K562 (cell line): ENCODE measurements at regions not wholly inside any gene's neighbourhood (a gene's known extent, or its start where the extent isn't known, plus 50 kb on each side); places are given as distances from the start of the nearest gene placed in this dataset.

Source experiments
- ATAC-seq: fragments of 200-7000 bp; cut with Tn5 transposase; 3 replicates; pipeline ENCODE4 v1.9.1; 2020; ENCODE audit warnings: moderate library complexity
- BruUV-seq: library from RNA; stranded (reverse); fragments of 400-500 nt; replicated peaks from 2 replicates; lab custom pipeline; 2021; lab: Mats Ljungman, UMichigan
- CTCF ChIA-PET: fragments of 300-600 bp; formaldehyde crosslinking; extraction: SDS; loops from one replicate; lab custom pipeline; 2021; ENCODE audit warnings: low intra/inter-chr PET ratio; lab: Yijun Ruan, JAX
- POLR2A ChIA-PET: fragments of 300-600, 350-650 bp; sonication (Branson Sonifier 250); formaldehyde crosslinking; extraction: SDS; loops from one replicate; lab custom pipeline; 2021; ENCODE audit warnings: antibody characterized with exemption, inconsistent platforms; lab: Yijun Ruan, JAX
- DNase-seq, 4 experiments: peaks; one replicate each; pipeline versions ENCODE4 v3.0.0 to v3.0.0-alpha.2; 2011 to 2018; ENCODE audit warnings: low spot score in 3 of 4, mixed read lengths in 3 of 4; ENCODE audit errors: extremely low read depth in 1 of 4
- FAIRE-seq: peaks from 2 replicates; lab custom pipeline; 2011; peaks lifted over from hg19 to GRCh38; lab: Jason Lieb, UNC
- H2AFZ ChIP-seq: 2 replicates; pipeline ENCODE4 v1.6.0; 2011; ENCODE audit warnings: low read depth, low read length, control low read depth, inconsistent platforms
- H3K27ac ChIP-seq: fragments of 200-600 bp; 3 replicates; pipeline ENCODE4 v1.8.0; 2011; ENCODE audit warnings: low read depth, mild to moderate bottlenecking, control low read depth, inconsistent platforms, low read length, moderate library complexity, mixed read lengths; ENCODE audit errors: extremely low read depth
- H3K27me3 ChIP-seq, 2 experiments: fragments of 300-600 bp in 1 of 2; 2 replicates in 1 of 2; 3 replicates in 1 of 2; pipeline versions ENCODE4 v1.6.0 to v1.8.0; 2011; ENCODE audit warnings: inconsistent platforms in 2 of 2, low read length in 2 of 2, mild to moderate bottlenecking in 1 of 2, mixed read lengths in 1 of 2, moderate library complexity in 1 of 2; ENCODE audit not compliant: control insufficient read depth in 2 of 2, insufficient read depth in 2 of 2
- H3K36me3 ChIP-seq: fragments of 300-600 bp; 3 replicates; pipeline ENCODE4 v1.8.0; 2011; ENCODE audit warnings: mild to moderate bottlenecking, low read length, inconsistent platforms; ENCODE audit not compliant: control insufficient read depth, insufficient read depth
- H3K4me1 ChIP-seq, 2 experiments: fragments of 200-600 bp in 1 of 2; replicated peaks in 1 of 2; 2 replicates in 1 of 2; 3 replicates in 1 of 2; pipeline versions ENCODE4 v1.5.1 to v1.8.0; 2011; ENCODE audit warnings: inconsistent platforms in 2 of 2, low read length in 2 of 2, mild to moderate bottlenecking in 1 of 2, mixed read lengths in 1 of 2, moderate library complexity in 1 of 2; ENCODE audit not compliant: control insufficient read depth in 2 of 2, insufficient read depth in 2 of 2
- H3K4me2 ChIP-seq: 2 replicates; pipeline ENCODE4 v1.6.1; 2011; ENCODE audit warnings: low read length, control low read depth, inconsistent platforms, mixed read lengths; ENCODE audit not compliant: insufficient read depth
- H3K4me3 ChIP-seq: fragments of 200-600 bp; sonication (generic), shearing (Covaris generic); 2 replicates; pipeline ENCODE4 v1.5.1; 2016; ENCODE audit warnings: control low read depth, inconsistent platforms
- H3K79me2 ChIP-seq: fragments of 200-600 bp; 3 replicates; pipeline ENCODE4 v1.8.0; 2011; ENCODE audit warnings: low read length, inconsistent platforms; ENCODE audit not compliant: control insufficient read depth, insufficient read depth
- H3K9ac ChIP-seq, 2 experiments: 2 replicates each; pipeline versions ENCODE4 v1.6.0 to v1.6.1; 2011; ENCODE audit warnings: low read depth in 2 of 2, low read length in 2 of 2, control low read depth in 1 of 2, inconsistent platforms in 1 of 2, mild to moderate bottlenecking in 1 of 2, mixed read lengths in 1 of 2; ENCODE audit not compliant: insufficient read depth in 1 of 2
- H3K9me1 ChIP-seq: one replicate; pipeline ENCODE4 v1.6.0; 2011; ENCODE audit warnings: inconsistent platforms, mild to moderate bottlenecking, low read length, moderate library complexity; ENCODE audit not compliant: control insufficient read depth, insufficient read depth
- H3K9me3 ChIP-seq: replicated peaks from 2 replicates; pipeline ENCODE4 v1.5.1; 2011; ENCODE audit warnings: low read depth, low read length, inconsistent platforms; ENCODE audit not compliant: control insufficient read depth, insufficient read depth
- H4K20me1 ChIP-seq: replicated peaks from 2 replicates; pipeline ENCODE4 v1.6.1; 2011; ENCODE audit warnings: low read length, inconsistent platforms, mixed read lengths; ENCODE audit not compliant: control insufficient read depth, insufficient read depth
- BRF1 ChIP-seq: IDR thresholded peaks from 3 replicates; pipeline ENCODE4 v1.6.1; 2011; ENCODE audit warnings: borderline replicate concordance, mild to moderate bottlenecking; ENCODE audit not compliant: insufficient read length; ENCODE audit errors: extremely low read depth
- HMGN3 ChIP-seq: IDR thresholded peaks from 2 replicates; pipeline ENCODE4 v1.6.1; 2011; ENCODE audit warnings: borderline replicate concordance, low read depth, mild to moderate bottlenecking, mixed read lengths, low read length; ENCODE audit not compliant: insufficient read length; ENCODE audit errors: extremely low read depth
- IFI16 ChIP-seq: fragments of 250-450 bp; sonication (Bioruptor Pico); IDR thresholded peaks from 2 replicates; pipeline ENCODE4 v2.1.2; 2022; ENCODE audit warnings: mild to moderate bottlenecking, inconsistent platforms
- NFRKB ChIP-seq: fragments of 450-650 bp; IDR thresholded peaks from 2 replicates; pipeline ENCODE4 v1.6.1; 2016; ENCODE audit warnings: low read depth
- NR2C2 ChIP-seq, 2 experiments: fragments of 200-800 bp in 1 of 2; sonication (Bioruptor generic) in 1 of 2; sonication (generic) in 1 of 2; formaldehyde crosslinking in 1 of 2; IDR thresholded peaks; 2 replicates each; pipeline versions ENCODE4 v1.6.1 to v1.8.0; 2016 to 2022; ENCODE audit warnings: mild to moderate bottlenecking in 1 of 2, missing compliant biosample characterization in 1 of 2, missing genetic modification characterization in 1 of 2, missing genetic modification reagents in 1 of 2
- PHB2 ChIP-seq: fragments of 450-650 bp; IDR thresholded peaks from 2 replicates; pipeline ENCODE4 v1.6.1; 2017; ENCODE audit warnings: low read depth
- RBM15 ChIP-seq: fragments of 200-400 bp; formaldehyde crosslinking; IDR thresholded peaks from 2 replicates; pipeline ENCODE4 v1.6.1; 2018; ENCODE audit warnings: mild to moderate bottlenecking, low read length, moderate library complexity; ENCODE audit not compliant: insufficient read depth
- SMARCB1 ChIP-seq: IDR thresholded peaks from 2 replicates; pipeline ENCODE4 v1.6.1; 2011; ENCODE audit warnings: improper control_type of control experiment, low read depth; ENCODE audit not compliant: insufficient read length
- TBP ChIP-seq: optimal IDR thresholded peaks from 2 replicates; pipeline ENCODE3; 2011; ENCODE audit warnings: low read depth, low read length, improper control_type of control experiment
- ZFP30 ChIP-seq: fragments of 250-450 bp; sonication (Bioruptor Pico); IDR thresholded peaks from 2 replicates; pipeline ENCODE4 v1.8.0; 2022; ENCODE audit warnings: moderate library complexity, mild to moderate bottlenecking, inconsistent platforms, borderline replicate concordance
- ZFP36 ChIP-seq: fragments of 150-350 bp; IDR thresholded peaks from 2 replicates; pipeline ENCODE4 v1.6.1; 2018; ENCODE audit warnings: low read length, low read depth; ENCODE audit not compliant: partially characterized antibody
- ZFPM2 ChIP-seq: fragments of 250-450 bp; sonication (Bioruptor Pico); IDR thresholded peaks from 2 replicates; pipeline ENCODE4 v1.5.1; 2022; ENCODE audit warnings: mild to moderate bottlenecking
- ZNF146 ChIP-seq: IDR thresholded peaks from one replicate; pipeline ENCODE4 v1.6.1; 2018; ENCODE audit warnings: missing compliant biosample characterization; ENCODE audit not compliant: unreplicated experiment
- ZNF23 ChIP-seq: fragments of 250-450 bp; sonication (Bioruptor Pico); IDR thresholded peaks from 2 replicates; pipeline ENCODE4 v1.4.0; 2020; ENCODE audit warnings: mild to moderate bottlenecking
- ZNF696 ChIP-seq: fragments of 250-450 bp; sonication (Bioruptor Pico); conservative IDR thresholded peaks from 2 replicates; pipeline ENCODE4 v1.4.0; 2020; ENCODE audit warnings: mild to moderate bottlenecking, moderate library complexity
- ZNF764 ChIP-seq: fragments of 250-450 bp; sonication (Bioruptor Pico); IDR thresholded peaks from 2 replicates; pipeline ENCODE4 v1.4.0; 2020; ENCODE audit warnings: low read depth, mild to moderate bottlenecking, moderate library complexity
- whole genome bisulfite sequencing: fragments of 100-300 bp; shearing (Covaris generic); methylation state at CpG from one replicate; pipeline ENCODE4 v1.1.6; 2016; ENCODE audit warnings: low coverage, mixed read lengths; ENCODE audit not compliant: insufficient coverage; ENCODE audit errors: missing lambda C conversion rate; 5-methylcytosine and 5-hydroxymethylcytosine counted together
- in situ Hi-C: fragments of 300-500 bp; cut with MboI; formaldehyde crosslinking; loops from 4 replicates; pipeline ENCODE4 v1.15.0; 2018; ENCODE audit warnings: inconsistent platforms, mixed read lengths
- intact Hi-C: fragments of 100-400 bp; cut with micrococcal nuclease; formaldehyde crosslinking; loops from 2 replicates; pipeline ENCODE4 v1.14.2; 2022

GRCh38 chr17:12230481-12231354 is 210.0 kb downstream of the MAP2K4 start:
- no peak overlapping the region for H3K27ac ChIP-seq
- H3K36me3 ChIP-seq = no peaks in the 10 kb centered on the region
- in situ Hi-C loops (no loop called here), intact Hi-C loops (no loop called here)
- peaks cover 0 to 3% of the 10 kb centered on the region in 2 experiments; a peak in 2 of 5 replicates for H3K4me1 ChIP-seq
- no peaks in the 10 kb centered on the region for H4K20me1 ChIP-seq
- no peaks in the 10 kb centered on the region for H3K79me2 ChIP-seq
- no TSS peak for BruUV-seq
- TF ChIP-seq PHB2 (no peak), NR2C2 (CRISPR knock-in tag; IDR thresholded peaks at IDR 0.05) (no peak), NR2C2 (tag; IDR thresholded peaks at IDR 0.05) (no peak), HMGN3 (no peak), IFI16 (CRISPR knock-in tag) (no peak), ZFP30 (CRISPR knock-in tag) (no peak), ZNF23 (no peak), NFRKB (no peak), ZNF764 (CRISPR knock-in tag) (no peak), SMARCB1 (no peak), ZNF146 (CRISPR knock-in tag) (no peak), ZFPM2 (CRISPR knock-in tag) (no peak), ZNF696 (no peak), ZFP36 (no peak), BRF1 (no peak), RBM15 (no peak), TBP (no peak)
- no peak overlapping the region for H3K4me3 ChIP-seq
- H3K9me3 ChIP-seq = no peaks in the 10 kb centered on the region
- POLR2A ChIA-PET = interaction anchor here (1.1 kb wide), 1 partner anchor 15 kb away, joined by 3 read pairs; no protein-coding TSS in a partner anchor
- 0% methylated on average over 4 of the region's 4 CpGs for WGBS
- H3K9me1 ChIP-seq = no peaks in the 10 kb centered on the region
- H3K9ac ChIP-seq = no peak overlapping the region
- no peak for DNase-seq
- no peak overlapping the region for H3K4me2 ChIP-seq
- no peak for ATAC-seq
- peaks cover 0 to 12% of the 10 kb centered on the region in 2 experiments; a peak in 3 of 5 replicates for H3K27me3 ChIP-seq
- no peak overlapping the region for H2AFZ ChIP-seq
- CTCF ChIA-PET = no interaction called here
- no peak for FAIRE-seq
